H1 (cell line): ENCODE measurements at regions not wholly inside any gene's neighbourhood (a gene's known extent, or its start where the extent isn't known, plus 50 kb on each side); places are given as distances from the start of the nearest gene placed in this dataset.

Source experiments
- GABPA ChIP-seq: IDR thresholded peaks from 2 replicates; pipeline ENCODE4 v1.6.1; 2011; ENCODE audit warnings: mild to moderate bottlenecking, low read length, moderate library complexity, borderline replicate concordance; ENCODE audit not compliant: insufficient read depth
- SIX5 ChIP-seq: IDR thresholded peaks from 2 replicates; pipeline ENCODE4 v1.6.1; 2011; ENCODE audit warnings: mild to moderate bottlenecking, low read depth, low read length

- TF ChIP-seq GABPA (no peak), SIX5 (no peak)
Measured at GRCh38 chr5:71948206-71948605, 159.1 kb upstream of the MAP1B start (continued).
